ENCODE measurements at regions not wholly inside any gene's neighbourhood (a gene's known extent, or its start where the extent isn't known, plus 50 kb on each side); places are given as distances from the start of the nearest gene placed in this dataset.

DNA sequence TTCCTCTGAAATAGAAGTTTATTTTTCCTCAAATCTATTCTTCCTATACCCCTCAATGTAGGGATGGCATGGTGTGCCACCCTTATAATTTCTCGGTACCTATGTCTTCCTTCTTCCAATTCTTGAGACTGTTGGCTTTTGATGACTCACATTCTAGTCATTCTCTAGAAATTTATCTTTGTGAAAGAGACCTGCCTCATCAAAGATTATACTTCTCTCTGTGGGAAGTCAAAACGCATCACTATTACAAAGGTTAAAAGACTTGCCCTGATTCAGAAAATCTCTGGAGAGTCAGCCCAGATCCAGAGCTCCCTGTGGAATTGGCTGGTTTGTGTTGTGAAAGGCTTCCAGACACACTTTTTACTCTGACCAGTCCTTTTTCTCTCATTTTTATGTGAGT lies 65.9 kb upstream of the FSTL5 start:
- H3K27me3 ChIP-seq = no peaks in the 10 kb centered on the region
- no peak for ATAC-seq
- no peak overlapping the region for H3K27ac ChIP-seq
- H3K9me3 ChIP-seq = peaks cover 0 to 12% of the 10 kb centered on the region in 2 donors
- no peaks in the 10 kb centered on the region for H3K4me1 ChIP-seq
- no peak for DNase-seq
- H3K4me3 ChIP-seq = no peak overlapping the region
- no peak for TF ChIP-seq CTCF (IDR thresholded peaks at IDR 0.05)
- intact Hi-C loops (cut with DNase I) = no loop called here
- no peaks in the 10 kb centered on the region for H3K36me3 ChIP-seq

DNA sequence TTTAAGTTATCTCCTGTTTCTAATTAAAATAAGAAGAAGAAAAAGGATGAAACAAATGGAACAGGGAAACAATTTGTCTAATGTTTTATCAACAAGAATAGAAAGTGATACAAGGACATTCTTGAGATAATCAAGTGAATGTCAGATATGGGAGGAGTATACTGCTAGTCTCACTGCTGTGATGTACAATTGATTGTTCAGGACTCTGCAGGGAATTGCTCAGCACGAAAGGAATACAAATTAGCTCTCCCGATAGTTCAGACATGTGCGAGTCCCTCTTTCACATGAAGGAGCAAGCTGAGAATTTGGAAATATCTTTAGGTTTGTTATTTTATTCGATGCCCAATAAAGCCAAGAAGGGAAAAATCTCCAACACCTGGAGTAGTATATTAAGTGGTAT lies 57.3 kb upstream of the FSTL5 start:
- no peaks in the 10 kb centered on the region for H3K9me3 ChIP-seq
- intact Hi-C loops (cut with DNase I) = no loop called here
- H3K4me1 ChIP-seq = no peaks in the 10 kb centered on the region
- no peak for TF ChIP-seq CTCF (IDR thresholded peaks at IDR 0.05)
- H3K27ac ChIP-seq = no peak overlapping the region
- H3K36me3 ChIP-seq = no peaks in the 10 kb centered on the region
- DNase-seq (no peak), ATAC-seq (no peak)
- no peak overlapping the region for H3K4me3 ChIP-seq
- no peaks in the 10 kb centered on the region for H3K27me3 ChIP-seq

Measured in left lung (tissue), 4 donors.